ENCODE measurements at regions not wholly inside any gene's neighbourhood (a gene's known extent, or its start where the extent isn't known, plus 50 kb on each side); places are given as distances from the start of the nearest gene placed in this dataset.

- H3K4me3 ChIP-seq (replicated peaks; ENCODE audit: low read depth, low read length): no peak overlapping the region
- no peak for TF ChIP-seq CTCF (IDR thresholded peaks at IDR 0.05; ENCODE audit: low read depth, low read length, missing control alignments)
- DNase-seq (ENCODE audit: extremely low read depth, low read depth): no peak
Observed at GRCh38 chr20:12875510-12875909, 133.3 kb upstream of the SPTLC3 start.

- DNase-seq (ENCODE audit: extremely low read depth, low read depth): no peak
- no peak overlapping the region for H3K4me3 ChIP-seq (replicated peaks; ENCODE audit: low read depth, low read length)
- TF ChIP-seq CTCF (IDR thresholded peaks at IDR 0.05; ENCODE audit: low read depth, low read length, missing control alignments): no peak
Observed at GRCh38 chr20:12882832-12883506, 125.8 kb upstream of the SPTLC3 start.

- H3K4me3 ChIP-seq (replicated peaks; ENCODE audit: low read depth, low read length): no peak overlapping the region
- no peak for TF ChIP-seq CTCF (IDR thresholded peaks at IDR 0.05; ENCODE audit: low read depth, low read length, missing control alignments)
- DNase-seq (ENCODE audit: extremely low read depth, low read depth): no peak
Observed at GRCh38 chr20:12883507-12883885, 125.3 kb upstream of the SPTLC3 start.

GRCh38 chr20:12886618-12887363, 122.0 kb upstream of the SPTLC3 start:
- H3K4me3 ChIP-seq (replicated peaks; ENCODE audit: low read depth, low read length): no peak overlapping the region
- TF ChIP-seq CTCF (IDR thresholded peaks at IDR 0.05; ENCODE audit: low read depth, low read length, missing control alignments): no peak

GRCh38 chr20:12891643-12892042, 117.1 kb upstream of the SPTLC3 start:
- TF ChIP-seq CTCF (IDR thresholded peaks at IDR 0.05; ENCODE audit: low read depth, low read length, missing control alignments): no peak
- no peak for DNase-seq (ENCODE audit: extremely low read depth, low read depth)
- H3K4me3 ChIP-seq (replicated peaks; ENCODE audit: low read depth, low read length): no peak overlapping the region

More at GRCh38 chr20:12886618-12887363, 122.0 kb upstream of the SPTLC3 start:
- no peak for DNase-seq (ENCODE audit: extremely low read depth, low read depth)

GRCh38 chr20:12893019-12893418, 115.8 kb upstream of the SPTLC3 start:
- H3K4me3 ChIP-seq (replicated peaks; ENCODE audit: low read depth, low read length): no peak overlapping the region
- TF ChIP-seq CTCF (IDR thresholded peaks at IDR 0.05; ENCODE audit: low read depth, low read length, missing control alignments): no peak
- no peak for DNase-seq (ENCODE audit: extremely low read depth, low read depth)
